ENCODE measurements at regions not wholly inside any gene's neighbourhood (a gene's known extent, or its start where the extent isn't known, plus 50 kb on each side); places are given as distances from the start of the nearest gene placed in this dataset.
"Not testable (repeated sequence)": the region's sequence is repeated elsewhere in the genome, so short reads cannot be mapped to it uniquely, and the experiment has no call there.

GRCh38 chr7:39786440-39786839, 163.1 kb downstream of the RALA start:
- not testable (repeated sequence) for H4K91ac ChIP-seq (ENCODE audit: low read depth, low read length, poor library complexity); H3K18ac ChIP-seq (ENCODE audit: low read length); H2BK15ac ChIP-seq (ENCODE audit: low read length); H3K36me3 ChIP-seq (replicated peaks in 1 of 2; ENCODE audit: control insufficient read depth in 2 of 2, insufficient read depth in 2 of 2, low read length in 2 of 2); H3K23ac ChIP-seq (ENCODE audit: low read depth, low read length, poor library complexity); H3K9me3 ChIP-seq (replicated peaks in 1 of 2; ENCODE audit: control insufficient read depth in 2 of 2, insufficient read depth in 1 of 2, low read depth in 1 of 2, low read length in 2 of 2); H2AFZ ChIP-seq (ENCODE audit: low read length); H3K27ac ChIP-seq (replicated peaks; ENCODE audit: low read length); H3K4me1 ChIP-seq (ENCODE audit: control insufficient read depth in 2 of 2, insufficient read depth in 1 of 2, low read depth in 1 of 2, low read length in 2 of 2); H3K4me3 ChIP-seq (ENCODE audit: low read length in 2 of 2); DNase-seq (ENCODE audit: low spot score); H4K8ac ChIP-seq (ENCODE audit: low read depth, low read length); H3K14ac ChIP-seq (ENCODE audit: low read length); H3K79me1 ChIP-seq (ENCODE audit: low read depth, low read length); H3K4ac ChIP-seq (ENCODE audit: low read length); H3K27me3 ChIP-seq (ENCODE audit: control insufficient read depth in 3 of 3, insufficient read depth in 3 of 3, low read depth in 1 of 3, low read length in 3 of 3); H2BK12ac ChIP-seq (ENCODE audit: low read length); H2BK120ac ChIP-seq (ENCODE audit: low read depth, low read length); H2AK5ac ChIP-seq (ENCODE audit: low read depth, low read length); H2BK5ac ChIP-seq (ENCODE audit: low read length); H3K4me2 ChIP-seq (ENCODE audit: insufficient read depth, low read length, poor library complexity, severe bottlenecking); H3K9ac ChIP-seq (ENCODE audit: low read depth, low read length, poor library complexity)
- WGBS, 2 donors (ENCODE audit: extremely low coverage in 2 of 2, insufficient read length in 2 of 2, insufficient replicate concordance in 1 of 2): no CpG with 5 or more reads among the region's 3 CpGs

GRCh38 chr7:39791035-39791434, 159.0 kb upstream of the CDK13 start:
- not testable (repeated sequence) for DNase-seq (ENCODE audit: low spot score); H3K18ac ChIP-seq (ENCODE audit: low read length); H3K4me1 ChIP-seq (ENCODE audit: control insufficient read depth in 2 of 2, insufficient read depth in 1 of 2, low read depth in 1 of 2, low read length in 2 of 2); H4K8ac ChIP-seq (ENCODE audit: low read depth, low read length); H2BK15ac ChIP-seq (ENCODE audit: low read length); H3K9ac ChIP-seq (ENCODE audit: low read depth, low read length, poor library complexity); H2AK5ac ChIP-seq (ENCODE audit: low read depth, low read length); H3K23ac ChIP-seq (ENCODE audit: low read depth, low read length, poor library complexity); H3K4ac ChIP-seq (ENCODE audit: low read length); H3K27me3 ChIP-seq (ENCODE audit: control insufficient read depth in 3 of 3, insufficient read depth in 3 of 3, low read depth in 1 of 3, low read length in 3 of 3); H2BK5ac ChIP-seq (ENCODE audit: low read length); H2BK120ac ChIP-seq (ENCODE audit: low read depth, low read length); H2BK12ac ChIP-seq (ENCODE audit: low read length); H3K79me1 ChIP-seq (ENCODE audit: low read depth, low read length); H3K36me3 ChIP-seq (replicated peaks in 1 of 2; ENCODE audit: control insufficient read depth in 2 of 2, insufficient read depth in 2 of 2, low read length in 2 of 2); H2AFZ ChIP-seq (ENCODE audit: low read length); H3K14ac ChIP-seq (ENCODE audit: low read length); H3K9me3 ChIP-seq (replicated peaks in 1 of 2; ENCODE audit: control insufficient read depth in 2 of 2, insufficient read depth in 1 of 2, low read depth in 1 of 2, low read length in 2 of 2); H3K4me2 ChIP-seq (ENCODE audit: insufficient read depth, low read length, poor library complexity, severe bottlenecking); H3K4me3 ChIP-seq (ENCODE audit: low read length in 2 of 2); H4K91ac ChIP-seq (ENCODE audit: low read depth, low read length, poor library complexity); H3K27ac ChIP-seq (replicated peaks; ENCODE audit: low read length)
- no CpG with 5 or more reads among the region's 4 CpGs for WGBS, 2 donors (ENCODE audit: extremely low coverage in 2 of 2, insufficient read length in 2 of 2, insufficient replicate concordance in 1 of 2)

GRCh38 chr7:39791911-39792310, 158.1 kb upstream of the CDK13 start:
- not testable (repeated sequence) for H3K79me1 ChIP-seq (ENCODE audit: low read depth, low read length); H3K36me3 ChIP-seq (replicated peaks in 1 of 2; ENCODE audit: control insufficient read depth in 2 of 2, insufficient read depth in 2 of 2, low read length in 2 of 2); H3K4me2 ChIP-seq (ENCODE audit: insufficient read depth, low read length, poor library complexity, severe bottlenecking); H4K91ac ChIP-seq (ENCODE audit: low read depth, low read length, poor library complexity); H3K9me3 ChIP-seq (replicated peaks in 1 of 2; ENCODE audit: control insufficient read depth in 2 of 2, insufficient read depth in 1 of 2, low read depth in 1 of 2, low read length in 2 of 2); H3K4me1 ChIP-seq (ENCODE audit: control insufficient read depth in 2 of 2, insufficient read depth in 1 of 2, low read depth in 1 of 2, low read length in 2 of 2); H2AFZ ChIP-seq (ENCODE audit: low read length); H3K27me3 ChIP-seq (ENCODE audit: control insufficient read depth in 3 of 3, insufficient read depth in 3 of 3, low read depth in 1 of 3, low read length in 3 of 3); H3K9ac ChIP-seq (ENCODE audit: low read depth, low read length, poor library complexity); H3K18ac ChIP-seq (ENCODE audit: low read length); H2BK15ac ChIP-seq (ENCODE audit: low read length); H3K4me3 ChIP-seq (ENCODE audit: low read length in 2 of 2); H3K14ac ChIP-seq (ENCODE audit: low read length); H2BK12ac ChIP-seq (ENCODE audit: low read length); H3K27ac ChIP-seq (replicated peaks; ENCODE audit: low read length); H4K8ac ChIP-seq (ENCODE audit: low read depth, low read length); H2BK5ac ChIP-seq (ENCODE audit: low read length); H2BK120ac ChIP-seq (ENCODE audit: low read depth, low read length); H2AK5ac ChIP-seq (ENCODE audit: low read depth, low read length); H3K4ac ChIP-seq (ENCODE audit: low read length); H3K23ac ChIP-seq (ENCODE audit: low read depth, low read length, poor library complexity); DNase-seq (ENCODE audit: low spot score)
- WGBS, 2 donors (ENCODE audit: extremely low coverage in 2 of 2, insufficient read length in 2 of 2, insufficient replicate concordance in 1 of 2): no CpG with 5 or more reads among the region's 16 CpGs

GRCh38 chr7:39793026-39793425, 157.0 kb upstream of the CDK13 start:
- not testable (repeated sequence) for H2BK5ac ChIP-seq (ENCODE audit: low read length); H2AFZ ChIP-seq (ENCODE audit: low read length); H3K27me3 ChIP-seq (ENCODE audit: control insufficient read depth in 3 of 3, insufficient read depth in 3 of 3, low read depth in 1 of 3, low read length in 3 of 3); DNase-seq (ENCODE audit: low spot score); H3K4me1 ChIP-seq (ENCODE audit: control insufficient read depth in 2 of 2, insufficient read depth in 1 of 2, low read depth in 1 of 2, low read length in 2 of 2); H4K8ac ChIP-seq (ENCODE audit: low read depth, low read length); H2BK15ac ChIP-seq (ENCODE audit: low read length); H3K14ac ChIP-seq (ENCODE audit: low read length); H3K27ac ChIP-seq (replicated peaks; ENCODE audit: low read length); H3K36me3 ChIP-seq (replicated peaks in 1 of 2; ENCODE audit: control insufficient read depth in 2 of 2, insufficient read depth in 2 of 2, low read length in 2 of 2); H3K9ac ChIP-seq (ENCODE audit: low read depth, low read length, poor library complexity); H2BK120ac ChIP-seq (ENCODE audit: low read depth, low read length); H3K9me3 ChIP-seq (replicated peaks in 1 of 2; ENCODE audit: control insufficient read depth in 2 of 2, insufficient read depth in 1 of 2, low read depth in 1 of 2, low read length in 2 of 2); H3K23ac ChIP-seq (ENCODE audit: low read depth, low read length, poor library complexity); H3K79me1 ChIP-seq (ENCODE audit: low read depth, low read length); H2BK12ac ChIP-seq (ENCODE audit: low read length); H3K4me2 ChIP-seq (ENCODE audit: insufficient read depth, low read length, poor library complexity, severe bottlenecking); H4K91ac ChIP-seq (ENCODE audit: low read depth, low read length, poor library complexity); H3K4ac ChIP-seq (ENCODE audit: low read length); H3K4me3 ChIP-seq (ENCODE audit: low read length in 2 of 2); H3K18ac ChIP-seq (ENCODE audit: low read length); H2AK5ac ChIP-seq (ENCODE audit: low read depth, low read length)
- WGBS, 2 donors (ENCODE audit: extremely low coverage in 2 of 2, insufficient read length in 2 of 2, insufficient replicate concordance in 1 of 2): no CpG with 5 or more reads among the region's 22 CpGs

Data from neuronal stem cell (in vitro differentiated cells).